Spinal cord (tissue), 9 donors: ENCODE measurements at regions not wholly inside any gene's neighbourhood (a gene's known extent, or its start where the extent isn't known, plus 50 kb on each side); places are given as distances from the start of the nearest gene placed in this dataset.
A peak's percentile ranks its signal among the peaks of the same experiment; 100 is the strongest.

Experiments
- DNase-seq, 6 donors: peaks; one replicate each; pipeline versions ENCODE4 v3.0.0 to v3.0.0-alpha.2; 2013 to 2015; ENCODE audit warnings: low spot score in 6 of 6, low read depth in 4 of 6
- H3K27ac ChIP-seq: one replicate; pipeline ENCODE4 v1.5.1; 2013; ENCODE audit warnings: low read depth, low read length, control low read depth
- H3K27me3 ChIP-seq: one replicate; pipeline ENCODE4 v1.6.1; 2013; ENCODE audit warnings: low read length; ENCODE audit not compliant: control insufficient read depth, insufficient read depth
- H3K36me3 ChIP-seq: one replicate; pipeline ENCODE4 v1.6.1; 2013; ENCODE audit warnings: low read length; ENCODE audit not compliant: control insufficient read depth, insufficient read depth
- H3K4me1 ChIP-seq: one replicate; pipeline ENCODE4 v1.6.1; 2013; ENCODE audit warnings: low read length; ENCODE audit not compliant: control insufficient read depth, insufficient read depth
- H3K4me3 ChIP-seq: one replicate; pipeline ENCODE4 v1.5.1; 2013; ENCODE audit warnings: low read depth, low read length, control low read depth
- H3K9me3 ChIP-seq: one replicate; pipeline ENCODE4 v1.6.1; 2013; ENCODE audit warnings: low read length; ENCODE audit not compliant: control insufficient read depth, insufficient read depth
- WGBS: methylation state at CpG from one replicate; pipeline ENCODE4 v1.1.5; 2013; ENCODE audit warnings: missing lambda C conversion rate; ENCODE audit not compliant: insufficient coverage; 5-methylcytosine and 5-hydroxymethylcytosine counted together
- donor health status: healthy.

DNA sequence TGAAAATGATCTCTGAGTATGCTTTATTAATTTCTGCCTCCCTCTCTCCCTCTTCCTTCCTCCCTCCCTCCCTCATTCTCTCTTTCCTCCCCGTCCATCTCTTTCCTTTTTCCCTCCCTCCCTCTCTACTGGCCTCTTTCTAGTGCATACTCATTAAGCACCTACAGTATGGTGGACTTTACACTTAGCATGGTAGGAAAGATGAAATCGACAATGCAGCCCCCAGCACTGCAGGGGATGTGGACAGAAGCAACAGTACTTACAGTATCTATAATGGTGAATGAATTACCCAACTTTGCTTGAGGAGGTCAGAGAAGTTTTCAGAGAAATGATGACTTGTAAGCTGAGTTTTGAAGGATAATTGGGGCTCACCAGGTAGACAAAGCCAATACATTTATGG lies 143.8 kb upstream of the RPS6KA3 start:
- H3K27me3 ChIP-seq = peaks cover 11% of the 10 kb centered on the region
- H3K4me3 ChIP-seq = no peak overlapping the region
- no CpG with 5 or more reads among the region's 2 CpGs for WGBS
- H3K36me3 ChIP-seq = no peaks in the 10 kb centered on the region
- DNase-seq = no peak
- no peak overlapping the region for H3K27ac ChIP-seq
- no peaks in the 10 kb centered on the region for H3K9me3 ChIP-seq
- no peaks in the 10 kb centered on the region for H3K4me1 ChIP-seq

- Histone ChIP-seq H3K36me3 (no peaks in the 10 kb centered on the region), H3K27ac (no peak overlapping the region), H3K4me1 (no peaks in the 10 kb centered on the region), H3K9me3 (no peaks in the 10 kb centered on the region), H3K4me3 (no peak overlapping the region), H3K27me3 (peaks cover 6% of the 10 kb centered on the region)
- 50% methylated on average over 1 of the region's 6 CpGs for WGBS
- no peak for DNase-seq
Measured at GRCh38 chrX:20409991-20410390, 143.3 kb upstream of the RPS6KA3 start.

- Histone ChIP-seq H3K27ac (no peak overlapping the region), H3K36me3 (no peaks in the 10 kb centered on the region), H3K4me1 (no peaks in the 10 kb centered on the region), H3K27me3 (no peaks in the 10 kb centered on the region), H3K9me3 (no peaks in the 10 kb centered on the region), H3K4me3 (no peak overlapping the region)
- no peak for DNase-seq
- 67% methylated on average over 2 of the region's 3 CpGs for WGBS
Measured at GRCh38 chrX:20402956-20403355, 136.2 kb upstream of the RPS6KA3 start.

DNA sequence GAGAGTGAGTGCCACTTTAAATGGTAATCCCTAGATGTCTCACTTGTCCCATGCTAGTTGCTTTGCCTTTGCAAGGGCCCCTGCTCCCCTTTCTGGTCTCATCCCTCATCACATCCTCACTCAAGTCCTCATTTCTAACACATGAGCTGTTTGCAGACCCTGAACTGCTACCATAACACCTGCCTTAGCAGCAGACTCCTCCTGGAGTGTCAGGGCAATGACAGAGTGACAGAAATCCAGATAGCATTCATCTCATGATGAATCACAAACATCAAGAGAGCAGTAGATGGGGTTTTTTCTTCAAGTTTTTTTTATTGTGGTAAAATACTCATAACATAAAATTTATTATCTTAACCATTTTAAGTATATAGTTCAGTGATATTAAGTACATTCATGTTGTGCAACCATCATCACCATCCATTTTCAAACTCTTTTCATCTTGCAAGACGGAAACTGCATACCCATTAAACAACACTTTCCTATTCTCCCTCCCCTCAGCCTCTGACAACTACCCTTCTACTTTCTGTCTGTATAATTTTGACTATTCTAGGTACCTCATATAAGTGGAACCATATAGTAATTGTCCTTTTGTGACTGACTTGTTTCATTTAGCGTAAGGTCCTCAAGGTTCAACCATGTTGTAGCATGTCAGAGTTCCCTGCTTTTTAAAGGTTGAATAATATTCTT lies 133.2 kb upstream of the RPS6KA3 start:
- Histone ChIP-seq H3K4me1 (no peaks in the 10 kb centered on the region), H3K9me3 (no peaks in the 10 kb centered on the region), H3K36me3 (no peaks in the 10 kb centered on the region), H3K4me3 (no peak overlapping the region), H3K27ac (no peak overlapping the region), H3K27me3 (peaks cover 5% of the 10 kb centered on the region)
- WGBS = no CpG with 5 or more reads among the region's 2 CpGs
- no peak for DNase-seq

DNA sequence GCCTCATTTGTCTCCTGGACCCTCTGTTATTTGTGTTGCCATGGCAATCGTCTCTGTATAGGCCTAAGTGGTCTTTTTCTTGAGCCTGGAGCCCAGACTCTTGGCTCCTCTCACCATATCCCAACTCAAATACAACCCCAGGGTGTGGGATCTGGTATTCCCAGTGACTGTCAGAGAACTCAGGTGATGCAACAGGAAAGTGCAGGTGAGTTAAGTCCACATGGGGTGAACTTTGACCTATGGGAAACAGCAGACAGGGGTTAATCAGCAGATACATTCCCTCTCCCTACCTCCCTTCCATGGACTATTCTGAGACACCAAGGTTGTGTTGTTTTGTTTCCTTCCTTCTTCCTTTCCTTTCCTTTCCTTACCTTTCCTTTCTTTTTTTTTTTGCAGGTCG lies 130.9 kb upstream of the RPS6KA3 start:
- no peaks in the 10 kb centered on the region for H3K4me1 ChIP-seq
- H3K27me3 ChIP-seq = peaks cover 5% of the 10 kb centered on the region
- 50% methylated on average over 1 of the region's 2 CpGs for WGBS
- no peak for DNase-seq
- H3K9me3 ChIP-seq = no peaks in the 10 kb centered on the region
- H3K36me3 ChIP-seq = no peaks in the 10 kb centered on the region
- H3K4me3 ChIP-seq = no peak overlapping the region
- H3K27ac ChIP-seq = no peak overlapping the region

DNA sequence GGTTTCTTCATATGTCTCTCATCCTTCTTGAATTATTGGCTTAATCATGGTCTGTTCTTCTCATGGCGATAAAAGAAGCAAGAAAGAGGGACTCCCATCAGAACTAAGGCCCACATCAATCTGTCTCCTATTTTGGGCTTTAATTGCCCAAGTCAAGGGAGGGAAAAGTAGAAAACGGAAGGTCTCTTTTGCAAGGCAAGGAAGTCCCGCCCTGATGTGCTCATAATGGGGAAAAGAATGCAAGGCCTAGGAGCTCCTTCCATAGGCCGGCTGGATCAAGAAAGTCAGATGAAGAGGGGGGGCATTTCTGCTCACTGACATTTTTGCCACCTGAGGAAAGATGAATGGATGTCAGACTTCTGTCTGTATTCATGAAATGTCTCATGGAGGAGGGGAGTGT lies 127.7 kb upstream of the RPS6KA3 start:
- Histone ChIP-seq H3K27me3 (peaks cover 5% of the 10 kb centered on the region), H3K4me3 (no peak overlapping the region), H3K36me3 (no peaks in the 10 kb centered on the region), H3K27ac (no peak overlapping the region), H3K9me3 (no peaks in the 10 kb centered on the region), H3K4me1 (no peaks in the 10 kb centered on the region)
- WGBS = 42% methylated on average over 2 of the region's 4 CpGs
- DNase-seq = no peak

DNA sequence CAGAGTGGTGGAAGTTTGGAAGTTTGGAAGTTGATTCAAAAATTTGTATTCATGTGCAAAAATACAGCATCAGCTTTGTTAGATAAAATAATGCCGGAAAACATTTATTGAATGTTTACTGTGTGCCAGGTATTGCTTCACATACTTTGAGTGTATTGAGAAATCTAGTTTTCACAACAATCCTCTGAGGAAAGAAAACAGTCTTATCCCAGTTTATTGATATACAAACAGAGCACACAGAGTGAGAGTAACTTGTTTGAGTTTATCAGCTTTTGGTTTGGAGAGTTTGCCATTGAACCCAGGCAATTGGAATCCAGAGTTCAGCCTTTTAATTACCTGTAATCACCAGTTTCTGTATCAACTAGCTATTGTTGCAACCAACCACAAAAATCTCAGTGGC lies 127.2 kb upstream of the RPS6KA3 start:
- no peaks in the 10 kb centered on the region for H3K36me3 ChIP-seq
- WGBS = no CpG with 5 or more reads among the region's 1 CpG
- no peaks in the 10 kb centered on the region for H3K9me3 ChIP-seq
- H3K4me1 ChIP-seq = no peaks in the 10 kb centered on the region
- H3K27ac ChIP-seq = no peak overlapping the region
- H3K4me3 ChIP-seq = no peak overlapping the region
- H3K27me3 ChIP-seq = peaks cover 5% of the 10 kb centered on the region
- DNase-seq = no peak

GRCh38 chrX:20388594-20388993 lies 121.9 kb upstream of the RPS6KA3 start:
- Histone ChIP-seq H3K36me3 (no peaks in the 10 kb centered on the region), H3K9me3 (no peaks in the 10 kb centered on the region), H3K27ac (no peak overlapping the region), H3K27me3 (no peaks in the 10 kb centered on the region), H3K4me1 (no peaks in the 10 kb centered on the region), H3K4me3 (no peak overlapping the region)
- WGBS = 49% methylated on average over 5 of the region's 5 CpGs
- no peak for DNase-seq

DNA sequence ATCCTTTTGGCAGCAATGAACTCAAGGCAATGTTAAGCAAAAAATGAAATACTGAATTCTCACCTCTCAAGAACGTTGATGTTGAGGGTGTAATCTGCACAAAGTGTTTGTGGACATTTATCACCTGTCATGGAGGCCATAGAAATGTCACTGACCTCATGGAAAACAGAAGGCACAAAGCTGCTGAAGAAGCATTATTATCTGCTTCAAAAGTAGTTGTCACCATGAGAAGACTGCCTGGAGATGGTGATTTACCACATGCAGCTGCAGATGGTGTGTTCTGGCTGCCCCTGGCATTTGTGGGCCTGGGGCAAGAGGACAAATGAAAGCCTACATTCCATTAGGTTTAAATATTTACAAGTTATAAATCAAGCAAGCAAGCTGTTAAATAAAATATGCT lies 116.8 kb upstream of the RPS6KA3 start:
- no peaks in the 10 kb centered on the region for H3K36me3 ChIP-seq
- no peaks in the 10 kb centered on the region for H3K4me1 ChIP-seq
- peaks cover 4% of the 10 kb centered on the region for H3K9me3 ChIP-seq
- H3K27me3 ChIP-seq = peaks cover 2% of the 10 kb centered on the region
- WGBS = no CpG with 5 or more reads among the region's 1 CpG
- no peak overlapping the region for H3K4me3 ChIP-seq
- DNase-seq = no peak
- H3K27ac ChIP-seq = no peak overlapping the region

DNA sequence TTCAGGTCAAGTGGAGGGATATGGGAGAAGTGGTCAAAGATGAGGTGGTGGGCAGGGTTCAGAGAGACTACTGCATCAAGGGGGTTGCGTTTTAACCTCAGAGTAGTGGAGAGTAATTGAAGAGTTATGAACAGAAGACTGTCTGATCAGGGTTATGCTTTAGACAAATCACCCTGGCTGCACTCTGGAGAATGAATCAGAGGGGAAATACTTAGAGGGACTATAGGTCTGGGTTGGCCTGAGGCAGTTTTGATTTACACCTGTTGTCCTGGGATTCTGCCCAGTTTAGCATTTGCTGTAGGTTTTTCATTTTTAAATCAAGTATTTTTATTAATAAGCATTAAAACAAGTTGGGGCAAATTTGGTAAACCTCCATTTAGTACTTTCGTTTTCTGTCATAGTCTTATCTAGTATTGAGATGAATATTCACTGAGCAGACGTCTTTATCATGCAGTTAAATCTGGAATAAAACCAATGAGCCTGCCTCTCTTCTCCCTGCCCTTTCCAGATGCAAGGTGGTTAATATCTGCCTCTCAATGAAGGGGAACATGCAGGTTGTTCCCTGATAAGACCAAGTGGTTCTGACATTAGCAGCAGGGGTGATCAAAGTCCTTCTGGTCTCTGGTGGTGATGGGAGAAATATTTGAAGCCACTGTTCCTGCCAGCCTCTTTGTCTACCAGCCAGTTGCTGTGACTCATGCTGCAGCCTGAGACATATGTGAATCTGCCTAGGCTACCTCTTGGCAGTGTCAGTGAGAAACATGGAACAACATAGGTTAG lies 116.0 kb upstream of the RPS6KA3 start:
- peak in 1 of 6 donors; percentile 10 for DNase-seq
- no peak overlapping the region for H3K27ac ChIP-seq
- H3K9me3 ChIP-seq = peaks cover 4% of the 10 kb centered on the region
- peaks cover 7% of the 10 kb centered on the region for H3K27me3 ChIP-seq
- H3K36me3 ChIP-seq = no peaks in the 10 kb centered on the region
- H3K4me3 ChIP-seq = no peak overlapping the region
- 60% methylated on average over 1 of the region's 3 CpGs for whole genome bisulfite sequencing
- H3K4me1 ChIP-seq = no peaks in the 10 kb centered on the region
